Heart left ventricle (tissue), 13 donors: ENCODE measurements at regions not wholly inside any gene's neighbourhood (a gene's known extent, or its start where the extent isn't known, plus 50 kb on each side); places are given as distances from the start of the nearest gene placed in this dataset.

ENCODE experiments used
- CTCF ChIP-seq, 12 donors: fragments of 200-600 bp; sonication (generic) in 4 of 12; IDR thresholded peaks; one replicate each; pipeline versions ENCODE4 v1.5.0 to v1.8.0; 2018 to 2022; ENCODE audit warnings: antibody characterized with exemption in 12 of 12, mild to moderate bottlenecking in 5 of 12
- POLR2A ChIP-seq, 2 donors: fragments of 450-650 bp; IDR thresholded peaks; one replicate each; pipeline ENCODE4 v1.6.1; 2017; ENCODE audit warnings: antibody characterized with exemption in 2 of 2, mild to moderate bottlenecking in 2 of 2, moderate library complexity in 2 of 2
- donor health status: ischemic (EF 13 %, LVEDD 7.1; RV severe dilation, severe dysfunction).
- donor health status: DM: no; HTN: yes; CAD: no.
- donor health status: DM: no; HTN: no; CAD: no.
- donor health status: ischemic (EF 25% LVEDD 6.9; RV normal size, moderate dysfunction).
- donor health status: ischemic (EF 25% LVEDD 5.7; RV mildly dilated, moderate dysfunction).
- donor health status: ischemic (EF 35%, LVEDD 5.7; RV mildly dilated, moderate dysfunction).
- donor health status: nonischemic (EF 11% LVEDD 7.7; RV severe dilation, severe dysfunction).
- donor health status: DM: yes; HTN: yes; CAD: no.
- donor health status: PGD.
- donor health status: ischemic (EF 29% LVEDD 5.4; RV normal size, mild dysfunction).
- donor health status: nonischemic (EF 23%, LVEDD 6.1; RV moderate dilation, normal function).

GRCh38 chr11:116162886-116163230 lies 609.9 kb downstream of the BUD13 start:
- TF ChIP-seq CTCF (IDR thresholded peaks at IDR 0.05) (no peak), POLR2A (IDR thresholded peaks at IDR 0.05) (no peak)
